IMR-90 (cell line): ENCODE measurements at regions not wholly inside any gene's neighbourhood (a gene's known extent, or its start where the extent isn't known, plus 50 kb on each side); places are given as distances from the start of the nearest gene placed in this dataset.

Source experiments
- ATAC-seq: fragments of 200-7000 bp; cut with Tn5 transposase; 2 replicates; pipeline ENCODE4 v1.9.1; 2020; ENCODE audit warnings: low read depth, mild to moderate bottlenecking, moderate library complexity
- BruUV-seq: library from RNA; stranded (reverse); fragments of 400-500 nt; replicated peaks from 2 replicates; lab custom pipeline; 2021; lab: Mats Ljungman, UMichigan
- CTCF ChIA-PET: fragments of 300-600 bp; formaldehyde crosslinking; extraction: SDS; loops from one replicate; lab custom pipeline; 2021; ENCODE audit warnings: antibody characterized with exemption; lab: Yijun Ruan, JAX
- POLR2A ChIA-PET: fragments of 300-600 bp; sonication (Branson Sonifier 250); formaldehyde crosslinking; loops from one replicate; lab custom pipeline; 2022; ENCODE audit warnings: antibody characterized with exemption; ENCODE audit not compliant: unreplicated experiment; lab: Charles Lee
- DNase-seq: peaks from one replicate; pipeline ENCODE4 v3.0.0; 2013
- H2AFZ ChIP-seq: replicated peaks from 2 replicates; pipeline ENCODE3; 2013; ENCODE audit warnings: low read length, mild to moderate bottlenecking; ENCODE audit not compliant: poor library complexity
- H2AK5ac ChIP-seq: 2 replicates; pipeline ENCODE4 v1.6.1; 2013; ENCODE audit warnings: low read depth, low read length, inconsistent platforms
- H2AK9ac ChIP-seq: replicated peaks from 2 replicates; pipeline ENCODE3; 2013; ENCODE audit warnings: mild to moderate bottlenecking, low read depth, low read length, moderate library complexity; ENCODE audit not compliant: poor library complexity
- H2BK120ac ChIP-seq: 2 replicates; pipeline ENCODE4 v1.6.1; 2013; ENCODE audit warnings: low read depth, low read length, inconsistent platforms
- H2BK15ac ChIP-seq: 3 replicates; pipeline ENCODE4 v1.6.1; 2013; ENCODE audit warnings: low read depth, low read length, inconsistent platforms
- H2BK20ac ChIP-seq: 2 replicates; pipeline ENCODE4 v1.6.1; 2013; ENCODE audit warnings: low read depth, mild to moderate bottlenecking, inconsistent platforms, low read length, moderate library complexity
- H2BK5ac ChIP-seq: 2 replicates; pipeline ENCODE4 v1.6.1; 2013; ENCODE audit warnings: mild to moderate bottlenecking, low read depth, low read length, inconsistent platforms; ENCODE audit not compliant: poor library complexity, severe bottlenecking
- H3K14ac ChIP-seq: replicated peaks from 2 replicates; pipeline ENCODE4 v1.6.1; 2013; ENCODE audit warnings: low read depth, low read length, inconsistent platforms
- H3K18ac ChIP-seq: 2 replicates; pipeline ENCODE4 v1.6.1; 2013; ENCODE audit warnings: low read depth, low read length, control low read depth
- H3K23ac ChIP-seq: 2 replicates; pipeline ENCODE4 v1.6.1; 2013; ENCODE audit warnings: low read depth, low read length, inconsistent platforms
- H3K27ac ChIP-seq: 2 replicates; pipeline ENCODE4 v1.5.1; 2013; ENCODE audit warnings: mild to moderate bottlenecking, control low read depth, low read length; ENCODE audit not compliant: insufficient read depth
- H3K27me3 ChIP-seq: 2 replicates; pipeline ENCODE4 v1.6.1; 2013; ENCODE audit warnings: low read length; ENCODE audit not compliant: control insufficient read depth, insufficient read depth
- H3K36me3 ChIP-seq: 2 replicates; pipeline ENCODE4 v1.6.1; 2013; ENCODE audit warnings: low read length, mixed read lengths; ENCODE audit not compliant: control insufficient read depth, insufficient read depth
- H3K4ac ChIP-seq: 2 replicates; pipeline ENCODE4 v1.6.1; 2013; ENCODE audit warnings: low read depth, low read length, inconsistent platforms
- H3K4me1 ChIP-seq: 2 replicates; pipeline ENCODE4 v1.6.1; 2013; ENCODE audit warnings: low read length, mixed read lengths; ENCODE audit not compliant: control insufficient read depth, insufficient read depth
- H3K4me2 ChIP-seq: 2 replicates; pipeline ENCODE4 v1.6.1; 2013; ENCODE audit warnings: low read depth, mild to moderate bottlenecking, control low read depth, low read length, moderate library complexity
- H3K4me3 ChIP-seq: 2 replicates; pipeline ENCODE4 v1.5.1; 2013; ENCODE audit warnings: low read depth, mild to moderate bottlenecking, control low read depth, low read length, moderate library complexity; ENCODE audit not compliant: insufficient read depth
- H3K56ac ChIP-seq: 2 replicates; pipeline ENCODE4 v1.6.1; 2013; ENCODE audit warnings: low read length, inconsistent platforms; ENCODE audit not compliant: insufficient read depth; ENCODE audit errors: extremely low read depth
- H3K79me1 ChIP-seq, 2 experiments: 2 replicates each; pipeline ENCODE4 v1.6.1; 2013; ENCODE audit warnings: low read length in 2 of 2, inconsistent platforms in 1 of 2, low read depth in 1 of 2
- H3K9ac ChIP-seq: 2 replicates; pipeline ENCODE4 v1.6.1; 2013; ENCODE audit warnings: low read depth, low read length, control low read depth
- H3K9me1 ChIP-seq: 2 replicates; pipeline ENCODE4 v1.6.1; 2013; ENCODE audit warnings: low read length, inconsistent platforms; ENCODE audit not compliant: insufficient read depth
- H3K9me3 ChIP-seq: 2 replicates; pipeline ENCODE4 v1.6.1; 2013; ENCODE audit warnings: low read length; ENCODE audit not compliant: control insufficient read depth, insufficient read depth
- H4K20me1 ChIP-seq: 2 replicates; pipeline ENCODE4 v1.6.1; 2013; ENCODE audit warnings: low read length, inconsistent platforms; ENCODE audit not compliant: insufficient read depth
- H4K5ac ChIP-seq: 2 replicates; pipeline ENCODE4 v1.6.1; 2013; ENCODE audit warnings: mild to moderate bottlenecking, low read depth, low read length, control low read depth
- H4K8ac ChIP-seq, 2 experiments: 2 replicates each; pipeline ENCODE4 v1.6.1; 2013; ENCODE audit warnings: low read depth in 2 of 2, low read length in 2 of 2, control low read depth in 1 of 2, inconsistent platforms in 1 of 2
- H4K91ac ChIP-seq: 2 replicates; pipeline ENCODE4 v1.6.1; 2013; ENCODE audit warnings: low read depth, low read length, inconsistent platforms; ENCODE audit not compliant: insufficient read depth
- BHLHE40 ChIP-seq: fragments of 150-350 bp; IDR thresholded peaks from 2 replicates; pipeline ENCODE4 v1.6.1; 2016; ENCODE audit warnings: mild to moderate bottlenecking, low read depth, low read length
- CEBPB ChIP-seq: IDR thresholded peaks from 2 replicates; pipeline ENCODE4 v1.6.1; 2012; ENCODE audit warnings: low read depth, low read length, improper control_type of control experiment
- CTCF ChIP-seq: conservative IDR thresholded peaks from 2 replicates; pipeline ENCODE4 v1.5.1; 2012; ENCODE audit warnings: mild to moderate bottlenecking, low read depth, low read length, improper control_type of control experiment
- ELK1 ChIP-seq: fragments of 150-350 bp; IDR thresholded peaks from 2 replicates; pipeline ENCODE4 v1.6.1; 2016; ENCODE audit warnings: low read depth, mild to moderate bottlenecking, low read length, moderate library complexity, borderline replicate concordance
- MAFK ChIP-seq: IDR thresholded peaks from 2 replicates; pipeline ENCODE4 v1.6.1; 2012; ENCODE audit warnings: low read depth, low read length, improper control_type of control experiment
- MAZ ChIP-seq: IDR thresholded peaks from 2 replicates; pipeline ENCODE4 v1.6.1; 2012; ENCODE audit warnings: low read depth, mild to moderate bottlenecking, low read length, improper control_type of control experiment, moderate library complexity, borderline replicate concordance
- NFE2L2 ChIP-seq: fragments of 150-350 bp; IDR thresholded peaks from 2 replicates; pipeline ENCODE4 v1.6.1; 2016; ENCODE audit warnings: low read depth, mild to moderate bottlenecking, low read length
- RAD21 ChIP-seq: IDR thresholded peaks from 2 replicates; pipeline ENCODE4 v1.6.1; 2012; ENCODE audit warnings: low read length, improper control_type of control experiment
- RFX5 ChIP-seq: IDR thresholded peaks from 2 replicates; pipeline ENCODE4 v1.8.0; 2012; ENCODE audit warnings: low read depth, mild to moderate bottlenecking, low read length, moderate library complexity
- SMC3 ChIP-seq: fragments of 150-350 bp; IDR thresholded peaks from 2 replicates; pipeline ENCODE4 v1.6.1; 2016; ENCODE audit warnings: low read depth, mild to moderate bottlenecking, antibody characterized with exemption, low read length, moderate library complexity
- WGBS, 2 experiments: methylation state at CpG; one replicate each; pipeline versions ENCODE4 v1.1.5 to v1.1.7; 2013; ENCODE audit warnings: missing lambda C conversion rate in 2 of 2; ENCODE audit not compliant: insufficient read length in 1 of 2; ENCODE audit errors: extremely low coverage in 2 of 2; 5-methylcytosine and 5-hydroxymethylcytosine counted together
- dilution Hi-C: fragments of 300-500 bp; cut with HindIII; formaldehyde crosslinking; loops from one replicate; pipeline ENCODE4 v1.14.3; 2018; ENCODE audit warnings: low sequenced_read_pairs; ENCODE audit not compliant: unreplicated experiment
- in situ Hi-C: fragments of 300-500 bp; cut with MboI; formaldehyde crosslinking; loops from 3 replicates; pipeline ENCODE4 v1.14.3; 2019; ENCODE audit warnings: low sequenced_read_pairs, inconsistent platforms, mixed read lengths
- intact Hi-C: fragments of 100-400 bp; cut with micrococcal nuclease; formaldehyde crosslinking; loops from 2 replicates; pipeline ENCODE4 v1.10.0; 2022

- Histone ChIP-seq H2AK9ac (no peak overlapping the region), H2AK5ac (no peak overlapping the region), H3K9me3 (no peaks in the 10 kb centered on the region), H3K14ac (no peak overlapping the region), H3K79me1 (no peaks in the 10 kb centered on the region; a peak in 1 of 4 replicates), H3K4me1 (no peaks in the 10 kb centered on the region), H2BK15ac (no peak overlapping the region), H3K56ac (no peak overlapping the region), H3K4me2 (no peak overlapping the region), H2BK5ac (no peak overlapping the region), H3K4me3 (no peak overlapping the region), H3K36me3 (no peaks in the 10 kb centered on the region), H4K91ac (no peak overlapping the region), H4K20me1 (no peaks in the 10 kb centered on the region), H3K27me3 (no peaks in the 10 kb centered on the region; the same call in 1 of the 2 replicates), H2AFZ (no peak overlapping the region), H4K5ac (no peak overlapping the region), H3K4ac (no peak overlapping the region), H3K27ac (no peak overlapping the region), H3K9ac (no peak overlapping the region), H4K8ac (no peak overlapping the region), H3K9me1 (no peaks in the 10 kb centered on the region), H2BK120ac (no peak overlapping the region), H2BK20ac (no peak overlapping the region), H3K23ac (no peak overlapping the region), H3K18ac (no peak overlapping the region)
- no TSS peak for BruUV-seq
- intact Hi-C loops (no loop called here), in situ Hi-C loops (no loop called here), dilution Hi-C loops (no loop called here)
- TF ChIP-seq CEBPB, result no peak
- TF ChIP-seq MAZ, result no peak
- TF ChIP-seq NFE2L2, result no peak
- TF ChIP-seq CTCF, result no peak
- TF ChIP-seq SMC3, result no peak
- no peak for TF ChIP-seq MAFK
- TF ChIP-seq RAD21, result no peak
- TF ChIP-seq BHLHE40, result no peak
- no peak for TF ChIP-seq ELK1
- no peak for TF ChIP-seq RFX5
- ATAC-seq, result no peak
- no peak for DNase-seq
- 83% methylated on average over 1 of the region's 5 CpGs; no CpG with 5 or more reads in 1 of the 2 experiments for WGBS, 2 experiments
- POLR2A ChIA-PET, result no interaction called here
- CTCF ChIA-PET, result interaction anchor here (0.6 kb wide), 1 partner anchor 402 kb away, joined by 7 read pairs; no protein-coding TSS in a partner anchor
Measured at GRCh38 chr12:107340898-107341297, 247.5 kb upstream of the CRY1 start.
